Liver (tissue), 3 donors: ENCODE measurements at regions not wholly inside any gene's neighbourhood (a gene's known extent, or its start where the extent isn't known, plus 50 kb on each side); places are given as distances from the start of the nearest gene placed in this dataset.

Source experiments
- SP1 ChIP-seq: IDR thresholded peaks from 2 replicates; pipeline ENCODE4 v1.6.1; 2018; ENCODE audit warnings: antibody characterized with exemption, mild to moderate bottlenecking
- TF ChIP-seq, protein P1 (sequence below): fragments of 150-350 bp; IDR thresholded peaks from 2 replicates; pipeline ENCODE4 v1.5.1; 2017; ENCODE audit warnings: improper control_type of control experiment, low read depth, low read length; ENCODE audit not compliant: missing input control
- donor health status: healthy.
- donor health status: healthy.

GRCh38 chr7:142425281-142425680 lies 167.4 kb upstream of the PRSS58 start:
- no peak for TF ChIP-seq SP1
- TF ChIP-seq, protein P1, sequence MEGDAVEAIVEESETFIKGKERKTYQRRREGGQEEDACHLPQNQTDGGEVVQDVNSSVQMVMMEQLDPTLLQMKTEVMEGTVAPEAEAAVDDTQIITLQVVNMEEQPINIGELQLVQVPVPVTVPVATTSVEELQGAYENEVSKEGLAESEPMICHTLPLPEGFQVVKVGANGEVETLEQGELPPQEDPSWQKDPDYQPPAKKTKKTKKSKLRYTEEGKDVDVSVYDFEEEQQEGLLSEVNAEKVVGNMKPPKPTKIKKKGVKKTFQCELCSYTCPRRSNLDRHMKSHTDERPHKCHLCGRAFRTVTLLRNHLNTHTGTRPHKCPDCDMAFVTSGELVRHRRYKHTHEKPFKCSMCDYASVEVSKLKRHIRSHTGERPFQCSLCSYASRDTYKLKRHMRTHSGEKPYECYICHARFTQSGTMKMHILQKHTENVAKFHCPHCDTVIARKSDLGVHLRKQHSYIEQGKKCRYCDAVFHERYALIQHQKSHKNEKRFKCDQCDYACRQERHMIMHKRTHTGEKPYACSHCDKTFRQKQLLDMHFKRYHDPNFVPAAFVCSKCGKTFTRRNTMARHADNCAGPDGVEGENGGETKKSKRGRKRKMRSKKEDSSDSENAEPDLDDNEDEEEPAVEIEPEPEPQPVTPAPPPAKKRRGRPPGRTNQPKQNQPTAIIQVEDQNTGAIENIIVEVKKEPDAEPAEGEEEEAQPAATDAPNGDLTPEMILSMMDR, result no peak
